HG03442 (cell line): ENCODE measurements at regions not wholly inside any gene's neighbourhood (a gene's known extent, or its start where the extent isn't known, plus 50 kb on each side); places are given as distances from the start of the nearest gene placed in this dataset.
"Not testable (repeated sequence)": the region's sequence is repeated elsewhere in the genome, so short reads cannot be mapped to it uniquely, and the experiment has no call there.

Source experiments
- ATAC-seq: cut with Tn5 transposase; IDR thresholded peaks from one replicate; pipeline ENCODE4 v1.9.1; 2021; ENCODE audit warnings: mild to moderate bottlenecking, moderate library complexity; ENCODE audit not compliant: unreplicated experiment

GRCh38 chr16:26569793-26570192 lies 496.9 kb upstream of the C16orf82 start:
- no peak for ATAC-seq

GRCh38 chr16:26578748-26579147 lies 488.0 kb upstream of the C16orf82 start:
- ATAC-seq = no peak

GRCh38 chr16:26583803-26584202 lies 482.9 kb upstream of the C16orf82 start:
- no peak for ATAC-seq

- ATAC-seq = no peak
Measured at GRCh38 chr16:26593700-26594099, 473.0 kb upstream of the C16orf82 start.

GRCh38 chr16:26594666-26595065 lies 472.1 kb upstream of the C16orf82 start:
- ATAC-seq = no peak

- no peak for ATAC-seq
Measured at GRCh38 chr16:26595199-26595598, 471.5 kb upstream of the C16orf82 start.

GRCh38 chr16:26596033-26596432 lies 470.7 kb upstream of the C16orf82 start:
- not testable (repeated sequence) for ATAC-seq

- no peak for ATAC-seq
Measured at GRCh38 chr16:26598061-26598460, 468.7 kb upstream of the C16orf82 start.

GRCh38 chr16:26598998-26599784 lies 467.5 kb upstream of the C16orf82 start:
- ATAC-seq = no peak

GRCh38 chr16:26599785-26600104 lies 467.0 kb upstream of the C16orf82 start:
- ATAC-seq = no peak

GRCh38 chr16:26601335-26601734 lies 465.4 kb upstream of the C16orf82 start:
- ATAC-seq = no peak

GRCh38 chr16:26605626-26606271 lies 461.0 kb upstream of the C16orf82 start:
- no peak for ATAC-seq

- ATAC-seq = no peak
Measured at GRCh38 chr16:26606381-26607150, 460.2 kb upstream of the C16orf82 start.

- ATAC-seq = no peak
Measured at GRCh38 chr16:26614237-26614841, 452.4 kb upstream of the C16orf82 start.

GRCh38 chr16:26623442-26623841 lies 443.3 kb upstream of the C16orf82 start:
- no peak for ATAC-seq

GRCh38 chr16:26627958-26628357 lies 438.8 kb upstream of the C16orf82 start:
- ATAC-seq = no peak

- not testable (repeated sequence) for ATAC-seq
Measured at GRCh38 chr16:26631365-26631764, 435.4 kb upstream of the C16orf82 start.

- ATAC-seq = no peak
Measured at GRCh38 chr16:26642047-26642664, 424.6 kb upstream of the C16orf82 start.

- no peak for ATAC-seq
Measured at GRCh38 chr16:26643519-26643918, 423.2 kb upstream of the C16orf82 start.

GRCh38 chr16:26644912-26645543 lies 421.7 kb upstream of the C16orf82 start:
- no peak for ATAC-seq
